Left lung (tissue), 4 donors: ENCODE measurements at regions not wholly inside any gene's neighbourhood (a gene's known extent, or its start where the extent isn't known, plus 50 kb on each side); places are given as distances from the start of the nearest gene placed in this dataset.

Experiments used
- ATAC-seq: fragments of 200-7000 bp; cut with Tn5 transposase; one replicate; pipeline ENCODE4 v1.9.1; 2020; ENCODE audit warnings: moderate library complexity
- DNase-seq, 4 donors: peaks; one replicate each; pipeline ENCODE4 v3.0.0-alpha.2; 2013 to 2020
- H3K27ac ChIP-seq, 2 donors: fragments of 200-600 bp; sonication (generic) in 1 of 2; one replicate each; pipeline versions ENCODE4 v1.5.0 to v1.8.0; 2020 to 2021
- H3K27me3 ChIP-seq, 2 donors: fragments of 200-600 bp; sonication (generic) in 1 of 2; one replicate each; pipeline versions ENCODE4 v1.5.0 to v1.8.0; 2020 to 2021
- H3K36me3 ChIP-seq, 2 donors: fragments of 200-600 bp; sonication (generic) in 1 of 2; one replicate each; pipeline versions ENCODE4 v1.5.0 to v1.8.0; 2020 to 2021
- H3K4me1 ChIP-seq, 2 donors: fragments of 200-600 bp; one replicate each; pipeline ENCODE4 v1.8.0; 2021
- H3K4me3 ChIP-seq, 2 donors: fragments of 200-600 bp; sonication (generic) in 1 of 2; one replicate each; pipeline versions ENCODE4 v1.5.0 to v1.8.0; 2020 to 2021; ENCODE audit warnings: mild to moderate bottlenecking in 1 of 2
- H3K9me3 ChIP-seq, 2 donors: fragments of 200-600 bp; sonication (generic) in 1 of 2; one replicate each; pipeline versions ENCODE4 v1.5.0 to v1.8.0; 2020 to 2021
- intact Hi-C, 2 donors: fragments of 100-400 bp; cut with DNase I; formaldehyde crosslinking; loops; one replicate each; pipeline versions ENCODE4 v1.11.2 to v1.14.2; 2022
- TF ChIP-seq, protein P1 (sequence below), 2 donors: fragments of 200-600 bp; sonication (generic) in 1 of 2; IDR thresholded peaks; one replicate each; pipeline versions ENCODE4 v1.5.0 to v1.8.0; 2021; ENCODE audit warnings: antibody characterized with exemption in 2 of 2
- donor health status: DM: no; HTN: yes; CAD: no.
- donor health status: DM: no; HTN: no; CAD: no.

DNA sequence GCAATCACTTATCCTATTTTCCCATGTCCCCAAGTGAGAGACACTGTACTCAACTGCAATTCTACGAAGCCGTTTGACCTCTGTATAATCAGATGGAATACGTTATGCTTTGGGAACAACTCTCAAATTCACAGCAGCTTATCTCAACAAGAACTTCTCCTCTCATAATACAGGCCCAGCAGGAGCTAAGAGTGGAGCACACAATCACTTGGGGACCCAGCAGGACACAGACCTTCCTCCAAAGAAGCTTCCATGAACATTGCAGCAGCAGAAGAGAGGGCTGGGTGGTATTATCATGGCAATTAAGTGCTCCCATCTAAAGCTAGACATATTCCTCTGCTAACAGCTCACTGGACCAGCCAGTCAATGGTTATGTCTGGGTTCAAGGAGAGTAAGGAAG is 428.3 kb upstream of the MIR17HG start:
- intact Hi-C loops: no loop called here
- Histone ChIP-seq H3K4me3 (no peak overlapping the region), H3K9me3 (no peaks in the 10 kb centered on the region), H3K36me3 (no peaks in the 10 kb centered on the region), H3K27me3 (no peaks in the 10 kb centered on the region), H3K4me1 (no peaks in the 10 kb centered on the region), H3K27ac (no peak overlapping the region)
- ATAC-seq (no peak), DNase-seq (no peak)
- TF ChIP-seq, protein P1, sequence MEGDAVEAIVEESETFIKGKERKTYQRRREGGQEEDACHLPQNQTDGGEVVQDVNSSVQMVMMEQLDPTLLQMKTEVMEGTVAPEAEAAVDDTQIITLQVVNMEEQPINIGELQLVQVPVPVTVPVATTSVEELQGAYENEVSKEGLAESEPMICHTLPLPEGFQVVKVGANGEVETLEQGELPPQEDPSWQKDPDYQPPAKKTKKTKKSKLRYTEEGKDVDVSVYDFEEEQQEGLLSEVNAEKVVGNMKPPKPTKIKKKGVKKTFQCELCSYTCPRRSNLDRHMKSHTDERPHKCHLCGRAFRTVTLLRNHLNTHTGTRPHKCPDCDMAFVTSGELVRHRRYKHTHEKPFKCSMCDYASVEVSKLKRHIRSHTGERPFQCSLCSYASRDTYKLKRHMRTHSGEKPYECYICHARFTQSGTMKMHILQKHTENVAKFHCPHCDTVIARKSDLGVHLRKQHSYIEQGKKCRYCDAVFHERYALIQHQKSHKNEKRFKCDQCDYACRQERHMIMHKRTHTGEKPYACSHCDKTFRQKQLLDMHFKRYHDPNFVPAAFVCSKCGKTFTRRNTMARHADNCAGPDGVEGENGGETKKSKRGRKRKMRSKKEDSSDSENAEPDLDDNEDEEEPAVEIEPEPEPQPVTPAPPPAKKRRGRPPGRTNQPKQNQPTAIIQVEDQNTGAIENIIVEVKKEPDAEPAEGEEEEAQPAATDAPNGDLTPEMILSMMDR (IDR thresholded peaks at IDR 0.05): no peak

DNA sequence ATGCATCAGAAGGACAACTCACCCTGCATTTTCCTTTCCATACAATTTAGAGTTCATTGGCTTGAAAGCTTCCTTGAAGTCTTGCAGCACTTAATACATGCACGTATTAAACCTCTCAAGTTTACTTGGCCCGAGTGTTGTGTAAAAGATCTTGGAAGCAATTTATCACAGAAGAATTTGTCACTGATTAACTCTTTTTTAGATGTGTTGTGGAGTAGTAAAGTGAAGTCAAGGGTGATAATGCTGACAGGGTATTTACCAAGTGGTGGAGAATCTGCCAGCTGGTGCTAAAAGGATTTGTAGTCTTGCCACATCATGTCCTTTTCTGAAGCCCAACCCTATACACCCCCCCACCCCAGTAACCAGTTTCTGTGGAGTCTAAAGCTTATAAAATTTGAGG is 421.0 kb upstream of the MIR17HG start:
- Histone ChIP-seq H3K4me3 (no peak overlapping the region), H3K27me3 (no peaks in the 10 kb centered on the region)
- no peak for ATAC-seq

DNA sequence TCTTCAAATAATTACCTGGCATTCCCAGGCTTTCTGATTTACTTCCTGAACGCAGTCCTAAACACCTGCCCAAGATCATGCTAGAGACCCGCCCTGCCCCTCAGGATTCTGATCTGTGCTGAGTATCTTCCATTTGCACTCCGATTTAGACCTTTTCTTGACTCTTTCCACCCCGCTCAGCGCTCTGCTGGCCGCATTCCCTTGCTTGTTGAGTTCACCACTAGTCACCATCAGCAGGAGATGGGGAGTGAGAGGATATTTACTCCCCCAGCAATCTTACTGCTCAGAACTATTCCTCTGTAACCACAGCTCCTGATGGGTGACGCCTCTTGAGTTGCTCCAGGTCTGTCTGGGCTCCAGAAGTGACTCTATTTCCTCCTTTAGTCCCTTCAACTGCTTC is 419.4 kb upstream of the MIR17HG start:
- Histone ChIP-seq H3K9me3 (no peaks in the 10 kb centered on the region), H3K36me3 (no peaks in the 10 kb centered on the region), H3K27ac (no peak overlapping the region), H3K27me3 (no peaks in the 10 kb centered on the region), H3K4me3 (no peak overlapping the region), H3K4me1 (no peaks in the 10 kb centered on the region)
- intact Hi-C loops: no loop called here
- ATAC-seq (no peak), DNase-seq (peak in 1 of 4 donors; percentile 53)
- TF ChIP-seq, protein P1 (IDR thresholded peaks at IDR 0.05): no peak

More for the DNA sequence above, 421.0 kb upstream of the MIR17HG start:
- Histone ChIP-seq H3K4me1 (no peaks in the 10 kb centered on the region), H3K27ac (no peak overlapping the region), H3K36me3 (no peaks in the 10 kb centered on the region), H3K9me3 (no peaks in the 10 kb centered on the region)
- TF ChIP-seq, protein P1 (IDR thresholded peaks at IDR 0.05): no peak
- intact Hi-C loops: no loop called here
- DNase-seq: no peak

- Histone ChIP-seq H3K27ac (no peak overlapping the region), H3K4me3 (no peak overlapping the region), H3K9me3 (no peaks in the 10 kb centered on the region), H3K27me3 (no peaks in the 10 kb centered on the region), H3K4me1 (no peaks in the 10 kb centered on the region), H3K36me3 (no peaks in the 10 kb centered on the region)
- TF ChIP-seq, protein P1 (IDR thresholded peaks at IDR 0.05): no peak
- ATAC-seq: no peak
- no peak for DNase-seq
- intact Hi-C loops: no loop called here
Observed at GRCh38 chr13:90933097-90933826, 414.2 kb upstream of the MIR17HG start.

DNA sequence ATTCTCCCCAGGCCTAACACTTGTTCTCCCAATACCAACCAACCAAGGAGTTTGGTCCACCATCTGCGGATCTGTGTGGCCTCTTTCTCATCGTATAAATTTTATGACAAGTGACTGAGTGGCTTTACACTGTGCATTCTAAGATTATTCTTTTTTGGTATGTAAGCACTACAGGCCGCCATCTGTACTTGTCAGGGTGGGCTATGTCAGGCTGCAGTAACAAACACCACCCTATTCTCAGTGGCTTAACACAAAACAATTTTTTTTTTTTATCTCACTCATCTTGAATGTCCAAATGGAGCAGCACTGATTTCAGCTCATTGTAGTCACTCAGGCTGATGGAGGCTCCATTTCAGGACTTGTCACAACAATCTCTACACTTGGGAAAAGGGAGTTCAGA is 412.7 kb upstream of the MIR17HG start:
- intact Hi-C loops: no loop called here
- H3K4me3 ChIP-seq: no peak overlapping the region
- no peak overlapping the region for H3K27ac ChIP-seq
- H3K9me3 ChIP-seq: no peaks in the 10 kb centered on the region
- DNase-seq (no peak), ATAC-seq (no peak)
- no peaks in the 10 kb centered on the region for H3K36me3 ChIP-seq
- TF ChIP-seq, protein P1 (IDR thresholded peaks at IDR 0.05): no peak
- no peaks in the 10 kb centered on the region for H3K27me3 ChIP-seq
- no peaks in the 10 kb centered on the region for H3K4me1 ChIP-seq
